Natural killer cell (primary cell): ENCODE measurements at regions not wholly inside any gene's neighbourhood (a gene's known extent, or its start where the extent isn't known, plus 50 kb on each side); places are given as distances from the start of the nearest gene placed in this dataset.

Source experiments
- ATAC-seq, 3 donors: fragments of 150-1000 bp in 2 of 3; fragments of 200-7000 bp in 1 of 3; cut with Tn5 transposase; 1 replicate in 1 of 3; 2 replicates in 2 of 3; pipeline ENCODE4 v1.10.0; 2021; ENCODE audit warnings: mild to moderate bottlenecking in 2 of 3, moderate library complexity in 2 of 3
- DNase-seq, 2 donors: peaks; one replicate each; pipeline versions ENCODE4 v3.0.0 to v3.0.0-alpha.2; 2013 to 2021; ENCODE audit warnings: mixed read lengths in 1 of 2
- H3K27ac ChIP-seq: one replicate; pipeline ENCODE4 v1.5.1; 2013; ENCODE audit warnings: mild to moderate bottlenecking, low read length
- H3K27me3 ChIP-seq: one replicate; pipeline ENCODE4 v1.6.1; 2013; ENCODE audit warnings: low read length; ENCODE audit not compliant: control insufficient read depth, insufficient read depth
- H3K36me3 ChIP-seq: one replicate; pipeline ENCODE4 v1.6.1; 2013; ENCODE audit warnings: low read length; ENCODE audit not compliant: control insufficient read depth, insufficient read depth
- H3K4me1 ChIP-seq: one replicate; pipeline ENCODE4 v1.6.1; 2013; ENCODE audit warnings: low read length; ENCODE audit not compliant: control insufficient read depth, insufficient read depth
- H3K4me3 ChIP-seq: one replicate; pipeline ENCODE4 v1.5.1; 2013; ENCODE audit warnings: low read length
- H3K9me3 ChIP-seq: one replicate; pipeline ENCODE4 v1.6.1; 2013; ENCODE audit warnings: low read length; ENCODE audit not compliant: control insufficient read depth, insufficient read depth
- H3K27ac Mint-ChIP-seq, 2 donors: one replicate each; pipeline ENCODE4 v1.8.0; 2022; ENCODE audit warnings: mild to moderate bottlenecking in 2 of 2, mixed read lengths in 2 of 2, moderate library complexity in 1 of 2
- H3K27me3 Mint-ChIP-seq, 2 donors: one replicate each; pipeline ENCODE4 v1.8.0; 2022; ENCODE audit warnings: low read depth in 2 of 2, mixed read lengths in 2 of 2
- H3K36me3 Mint-ChIP-seq: one replicate; pipeline ENCODE4 v1.8.0; 2022; ENCODE audit warnings: mixed read lengths
- H3K4me1 Mint-ChIP-seq, 2 donors: one replicate each; pipeline ENCODE4 v1.8.0; 2022; ENCODE audit warnings: mixed read lengths in 2 of 2
- H3K4me3 Mint-ChIP-seq: one replicate; pipeline ENCODE4 v1.8.0; 2022; ENCODE audit warnings: mild to moderate bottlenecking, moderate library complexity, mixed read lengths
- H3K9me3 Mint-ChIP-seq, 2 donors: one replicate each; pipeline ENCODE4 v1.8.0; 2022; ENCODE audit warnings: mixed read lengths in 2 of 2
- WGBS: methylation state at CpG from one replicate; pipeline ENCODE4 v1.1.7; 2013; ENCODE audit warnings: missing lambda C conversion rate; ENCODE audit not compliant: insufficient coverage; 5-methylcytosine and 5-hydroxymethylcytosine counted together
- intact Hi-C: fragments of 100-400 bp; cut with micrococcal nuclease; formaldehyde crosslinking; loops from one replicate; pipeline ENCODE4 v1.14.2; 2022
- TF ChIP-seq, protein P1 (sequence below): fragments of 200-600 bp; IDR thresholded peaks from one replicate; pipeline ENCODE4 v1.8.0; 2022; ENCODE audit warnings: antibody characterized with exemption

DNA sequence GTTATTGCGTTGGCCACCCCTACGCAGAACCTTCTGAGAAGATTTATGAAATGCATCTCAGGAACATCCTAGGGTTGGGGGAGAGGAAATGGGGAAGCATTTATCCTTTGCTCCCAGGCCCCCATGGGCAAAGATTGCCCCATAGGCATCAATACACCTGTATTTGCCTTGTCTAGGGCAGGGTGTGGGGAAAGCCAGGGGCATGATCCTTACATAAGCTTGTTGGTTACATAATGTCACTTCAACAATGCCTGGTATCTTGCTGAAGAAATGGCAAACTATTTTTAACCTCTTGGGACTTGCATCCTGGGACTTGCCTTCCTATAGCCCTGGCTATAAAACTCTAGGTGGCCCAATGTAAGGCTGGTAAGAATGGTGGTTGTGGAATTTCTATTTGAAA lies 53.9 kb upstream of the SPRED2 start:
- peaks cover 0 to 2% of the 10 kb centered on the region in 2 donors for H3K9me3 Mint-ChIP-seq
- intact Hi-C loops = no loop called here
- no peak overlapping the region for H3K27ac ChIP-seq
- H3K36me3 ChIP-seq = no peaks in the 10 kb centered on the region
- H3K27me3 Mint-ChIP-seq = peaks cover 13 to 44% of the 10 kb centered on the region in 2 donors
- no peak overlapping the region for H3K27ac Mint-ChIP-seq
- no peak overlapping the region for H3K4me3 ChIP-seq
- no peak for DNase-seq
- no peaks in the 10 kb centered on the region for H3K36me3 Mint-ChIP-seq
- no peak overlapping the region for H3K4me3 Mint-ChIP-seq
- TF ChIP-seq, protein P1, sequence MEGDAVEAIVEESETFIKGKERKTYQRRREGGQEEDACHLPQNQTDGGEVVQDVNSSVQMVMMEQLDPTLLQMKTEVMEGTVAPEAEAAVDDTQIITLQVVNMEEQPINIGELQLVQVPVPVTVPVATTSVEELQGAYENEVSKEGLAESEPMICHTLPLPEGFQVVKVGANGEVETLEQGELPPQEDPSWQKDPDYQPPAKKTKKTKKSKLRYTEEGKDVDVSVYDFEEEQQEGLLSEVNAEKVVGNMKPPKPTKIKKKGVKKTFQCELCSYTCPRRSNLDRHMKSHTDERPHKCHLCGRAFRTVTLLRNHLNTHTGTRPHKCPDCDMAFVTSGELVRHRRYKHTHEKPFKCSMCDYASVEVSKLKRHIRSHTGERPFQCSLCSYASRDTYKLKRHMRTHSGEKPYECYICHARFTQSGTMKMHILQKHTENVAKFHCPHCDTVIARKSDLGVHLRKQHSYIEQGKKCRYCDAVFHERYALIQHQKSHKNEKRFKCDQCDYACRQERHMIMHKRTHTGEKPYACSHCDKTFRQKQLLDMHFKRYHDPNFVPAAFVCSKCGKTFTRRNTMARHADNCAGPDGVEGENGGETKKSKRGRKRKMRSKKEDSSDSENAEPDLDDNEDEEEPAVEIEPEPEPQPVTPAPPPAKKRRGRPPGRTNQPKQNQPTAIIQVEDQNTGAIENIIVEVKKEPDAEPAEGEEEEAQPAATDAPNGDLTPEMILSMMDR = no peak
- H3K27me3 ChIP-seq = no peaks in the 10 kb centered on the region
- no peaks in the 10 kb centered on the region for H3K4me1 Mint-ChIP-seq
- no peaks in the 10 kb centered on the region for H3K4me1 ChIP-seq
- no peak for ATAC-seq
- H3K9me3 ChIP-seq = peaks cover 5% of the 10 kb centered on the region
- WGBS = 96% methylated on average over 2 of the region's 2 CpGs

DNA sequence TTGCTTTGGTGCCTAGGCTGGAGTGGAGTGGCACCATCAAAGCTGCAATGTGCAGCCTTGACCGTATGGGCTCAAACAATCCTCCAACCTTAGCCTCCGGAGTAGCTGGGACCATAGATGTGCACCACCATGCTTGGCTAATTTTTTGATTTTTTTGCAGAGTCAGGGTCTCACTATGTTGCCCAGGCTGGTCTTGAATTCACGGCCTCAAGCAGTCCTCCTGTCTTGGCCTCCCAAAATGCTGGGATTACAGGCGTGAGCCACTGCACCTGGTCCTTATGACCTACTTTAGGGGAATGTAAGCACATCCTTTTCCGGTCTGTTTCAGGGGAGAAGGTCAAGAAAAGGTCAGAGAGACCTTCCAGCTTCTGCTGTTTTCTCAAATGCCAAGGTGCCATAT lies 53.4 kb upstream of the SPRED2 start:
- peaks cover 5% of the 10 kb centered on the region for H3K9me3 ChIP-seq
- H3K4me1 ChIP-seq = no peaks in the 10 kb centered on the region
- intact Hi-C loops = no loop called here
- no peak for DNase-seq
- ATAC-seq = no peak
- Mint-ChIP-seq H3K9me3 (peaks cover 0 to 2% of the 10 kb centered on the region in 2 donors), H3K27ac (no peak overlapping the region), H3K27me3 (peaks cover 13 to 44% of the 10 kb centered on the region in 2 donors), H3K4me3 (no peak overlapping the region), H3K36me3 (no peaks in the 10 kb centered on the region), H3K4me1 (no peaks in the 10 kb centered on the region)
- 94% methylated on average over 5 of the region's 5 CpGs for whole genome bisulfite sequencing
- no peak overlapping the region for H3K27ac ChIP-seq
- TF ChIP-seq, protein P1 = no peak
- H3K27me3 ChIP-seq = no peaks in the 10 kb centered on the region
- H3K36me3 ChIP-seq = no peaks in the 10 kb centered on the region
- no peak overlapping the region for H3K4me3 ChIP-seq

DNA sequence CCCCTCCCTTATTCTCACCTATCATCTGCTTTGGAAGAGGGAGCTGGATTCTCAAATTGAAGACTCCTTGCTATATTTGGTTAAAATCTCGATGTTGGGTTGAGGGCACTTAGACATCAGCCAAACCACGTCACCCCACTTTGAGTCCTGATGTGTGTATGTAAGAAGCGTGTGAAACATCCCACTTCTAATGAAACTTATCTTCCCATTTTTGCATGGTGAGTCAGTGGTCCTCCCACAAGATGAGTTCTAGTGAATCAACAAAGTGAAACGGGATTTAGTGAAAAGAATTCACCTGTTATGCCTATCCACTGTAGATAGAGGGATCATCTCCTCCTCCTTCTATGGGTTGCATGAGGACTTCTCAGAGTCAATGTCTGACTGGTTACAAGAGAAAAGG lies 51.4 kb upstream of the SPRED2 start:
- WGBS = 75% methylated on average over 2 of the region's 4 CpGs
- no peak for ATAC-seq
- Histone ChIP-seq H3K4me1 (no peaks in the 10 kb centered on the region), H3K27me3 (no peaks in the 10 kb centered on the region), H3K36me3 (no peaks in the 10 kb centered on the region), H3K27ac (no peak overlapping the region), H3K9me3 (peaks cover 1% of the 10 kb centered on the region), H3K4me3 (no peak overlapping the region)
- Mint-ChIP-seq H3K27me3 (peaks cover 13 to 31% of the 10 kb centered on the region in 2 donors), H3K9me3 (peaks cover 0 to 2% of the 10 kb centered on the region in 2 donors), H3K4me3 (no peak overlapping the region), H3K36me3 (no peaks in the 10 kb centered on the region), H3K27ac (no peak overlapping the region), H3K4me1 (no peaks in the 10 kb centered on the region)
- intact Hi-C loops = no loop called here
- no peak for DNase-seq
- TF ChIP-seq, protein P1 = no peak

DNA sequence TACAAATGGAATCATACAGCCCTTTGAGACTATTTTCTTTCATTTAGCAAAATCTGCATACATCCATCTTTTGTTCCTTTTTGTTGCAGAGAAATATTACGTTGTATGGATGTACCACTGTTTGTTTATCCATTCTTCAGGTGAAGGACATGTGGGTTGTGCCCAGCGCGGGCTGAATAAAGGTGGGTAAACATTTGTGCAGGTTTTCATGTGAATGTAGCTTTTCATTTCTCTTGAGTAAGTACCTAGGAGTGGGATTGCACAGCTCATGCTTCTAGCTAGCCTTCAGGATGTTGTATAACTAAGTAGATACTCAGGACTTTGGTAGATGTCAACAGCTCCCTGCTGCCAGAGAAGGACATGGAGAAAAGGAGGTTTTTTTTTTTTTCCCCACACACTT lies 50.6 kb upstream of the SPRED2 start:
- ATAC-seq (no peak), DNase-seq (no peak)
- Mint-ChIP-seq H3K4me1 (no peaks in the 10 kb centered on the region), H3K27ac (no peak overlapping the region), H3K4me3 (no peak overlapping the region), H3K27me3 (peaks cover 6 to 23% of the 10 kb centered on the region in 2 donors), H3K36me3 (no peaks in the 10 kb centered on the region), H3K9me3 (peaks cover 0 to under 1% of the 10 kb centered on the region in 2 donors)
- Histone ChIP-seq H3K4me3 (no peak overlapping the region), H3K27me3 (no peaks in the 10 kb centered on the region), H3K9me3 (no peaks in the 10 kb centered on the region), H3K36me3 (no peaks in the 10 kb centered on the region), H3K27ac (no peak overlapping the region), H3K4me1 (no peaks in the 10 kb centered on the region)
- TF ChIP-seq, protein P1 = no peak
- intact Hi-C loops = no loop called here
- WGBS = 93% methylated on average over 3 of the region's 3 CpGs
